ENCODE measurements at regions not wholly inside any gene's neighbourhood (a gene's known extent, or its start where the extent isn't known, plus 50 kb on each side); places are given as distances from the start of the nearest gene placed in this dataset.

GRCh38 chr3:159540882-159541495 is 447.6 kb upstream of the IL12A start:
- Histone ChIP-seq H2AFZ (ENCODE audit: low read length) (no peak overlapping the region), H3K36me3 (replicated peaks; ENCODE audit: insufficient read depth, low read length) (no peaks in the 10 kb centered on the region), H3K4me2 (ENCODE audit: low read depth, low read length) (no peak overlapping the region), H3K9me3 (replicated peaks; ENCODE audit: insufficient read depth, low read length) (no peaks in the 10 kb centered on the region), H3K27me3 (replicated peaks; ENCODE audit: insufficient read depth, low read length) (no peaks in the 10 kb centered on the region), H4K20me1 (ENCODE audit: insufficient read depth, low read length) (no peaks in the 10 kb centered on the region), H3K9me2 (replicated peaks; ENCODE audit: insufficient read depth, low read length) (no peaks in the 10 kb centered on the region), H3K4me1 (ENCODE audit: low read length) (no peaks in the 10 kb centered on the region), H3K9ac (ENCODE audit: low read length) (no peak overlapping the region), H3K79me2 (ENCODE audit: low read length) (no peaks in the 10 kb centered on the region), H3K4me3 (ENCODE audit: low read length) (no peak overlapping the region), H3K27ac (ENCODE audit: low read length) (no peak overlapping the region), H3F3A (ENCODE audit: insufficient read depth, low read length) (no peaks in the 10 kb centered on the region)
- DNase-seq: no peak
- TF ChIP-seq EZH2 (optimal IDR thresholded peaks at IDR 0.05; ENCODE audit: low read depth, low read length) (no peak), EZH2phosphoT487 (IDR thresholded peaks at IDR 0.05; ENCODE audit: low read length) (no peak), CTCF (IDR thresholded peaks at IDR 0.05; ENCODE audit: low read length) (no peak)

GRCh38 chr3:159548675-159549335 is 439.8 kb upstream of the IL12A start:
- Histone ChIP-seq H3K79me2 (ENCODE audit: low read length) (no peaks in the 10 kb centered on the region), H4K20me1 (ENCODE audit: insufficient read depth, low read length) (no peaks in the 10 kb centered on the region), H2AFZ (ENCODE audit: low read length) (no peak overlapping the region), H3F3A (ENCODE audit: insufficient read depth, low read length) (no peaks in the 10 kb centered on the region), H3K27me3 (replicated peaks; ENCODE audit: insufficient read depth, low read length) (no peaks in the 10 kb centered on the region), H3K4me1 (ENCODE audit: low read length) (no peaks in the 10 kb centered on the region), H3K4me2 (ENCODE audit: low read depth, low read length) (no peak overlapping the region), H3K27ac (ENCODE audit: low read length) (no peak overlapping the region), H3K4me3 (ENCODE audit: low read length) (no peak overlapping the region), H3K9me2 (replicated peaks; ENCODE audit: insufficient read depth, low read length) (no peaks in the 10 kb centered on the region), H3K36me3 (replicated peaks; ENCODE audit: insufficient read depth, low read length) (no peaks in the 10 kb centered on the region), H3K9ac (ENCODE audit: low read length) (no peak overlapping the region), H3K9me3 (replicated peaks; ENCODE audit: insufficient read depth, low read length) (no peaks in the 10 kb centered on the region)
- TF ChIP-seq EZH2phosphoT487 (IDR thresholded peaks at IDR 0.05; ENCODE audit: low read length) (no peak), CTCF (IDR thresholded peaks at IDR 0.05; ENCODE audit: low read length) (no peak), EZH2 (optimal IDR thresholded peaks at IDR 0.05; ENCODE audit: low read depth, low read length) (no peak)
- DNase-seq: no peak

GRCh38 chr3:159555205-159555604 is 433.4 kb upstream of the IL12A start:
- H3K4me3 ChIP-seq (ENCODE audit: low read length): no peak overlapping the region
- H3K27me3 ChIP-seq (replicated peaks; ENCODE audit: insufficient read depth, low read length): no peaks in the 10 kb centered on the region
- no peak overlapping the region for H2AFZ ChIP-seq (ENCODE audit: low read length)
- H3K9me3 ChIP-seq (replicated peaks; ENCODE audit: insufficient read depth, low read length): no peaks in the 10 kb centered on the region
- DNase-seq: peak; percentile 31
- no peak for TF ChIP-seq CTCF (IDR thresholded peaks at IDR 0.05; ENCODE audit: low read length)
- TF ChIP-seq EZH2phosphoT487 (IDR thresholded peaks at IDR 0.05; ENCODE audit: low read length): no peak
- no peak for TF ChIP-seq EZH2 (optimal IDR thresholded peaks at IDR 0.05; ENCODE audit: low read depth, low read length)
- H3F3A ChIP-seq (ENCODE audit: insufficient read depth, low read length): no peaks in the 10 kb centered on the region
- no peaks in the 10 kb centered on the region for H4K20me1 ChIP-seq (ENCODE audit: insufficient read depth, low read length)
- H3K27ac ChIP-seq (ENCODE audit: low read length): no peak overlapping the region
- no peaks in the 10 kb centered on the region for H3K9me2 ChIP-seq (replicated peaks; ENCODE audit: insufficient read depth, low read length)
- no peak overlapping the region for H3K9ac ChIP-seq (ENCODE audit: low read length)
- H3K4me1 ChIP-seq (ENCODE audit: low read length): no peaks in the 10 kb centered on the region
- H3K36me3 ChIP-seq (replicated peaks; ENCODE audit: insufficient read depth, low read length): no peaks in the 10 kb centered on the region
- no peaks in the 10 kb centered on the region for H3K79me2 ChIP-seq (ENCODE audit: low read length)
- H3K4me2 ChIP-seq (ENCODE audit: low read depth, low read length): no peak overlapping the region

All from MM.1S (cell line).